Lower leg skin (tissue), 4 donors: ENCODE measurements at regions not wholly inside any gene's neighbourhood (a gene's known extent, or its start where the extent isn't known, plus 50 kb on each side); places are given as distances from the start of the nearest gene placed in this dataset.

Source experiments
- DNase-seq, 2 donors: peaks; one replicate each; pipeline ENCODE4 v3.0.0-alpha.2; 2019; ENCODE audit warnings: low spot score in 2 of 2
- H3K4me3 ChIP-seq: fragments of 200-600 bp; sonication (generic); 2 replicates; pipeline ENCODE4 v1.5.1; 2017; ENCODE audit warnings: mild to moderate bottlenecking, low read depth; ENCODE audit not compliant: poor library complexity, severe bottlenecking
- CTCF ChIP-seq, 3 donors: fragments of 450-650 bp; IDR thresholded peaks; one replicate each; pipeline ENCODE4 v1.5.1; 2016; ENCODE audit warnings: antibody characterized with exemption in 3 of 3, mild to moderate bottlenecking in 3 of 3, moderate library complexity in 2 of 3
- POLR2A ChIP-seq, 2 donors: fragments of 450-650 bp; IDR thresholded peaks; one replicate each; pipeline ENCODE4 v1.6.1; 2016 to 2017; ENCODE audit warnings: antibody characterized with exemption in 2 of 2, mild to moderate bottlenecking in 1 of 2, moderate library complexity in 1 of 2
- WGBS, 2 donors: methylation state at CpG; one replicate each; pipeline ENCODE4 v1.1.5; 2018; 5-methylcytosine and 5-hydroxymethylcytosine counted together
- intact Hi-C: fragments of 100-400 bp; cut with DNase I; formaldehyde crosslinking; loops from one replicate; pipeline ENCODE4 v1.15.0; 2023; ENCODE audit warnings: low total_unique reads

GRCh38 chr4:100071506-100071905, 118.8 kb downstream of the DDIT4L start:
- intact Hi-C loops, result no loop called here
- 83 to 91% methylated on average over 3 of the region's 3 CpGs for WGBS, 2 donors
- TF ChIP-seq POLR2A (IDR thresholded peaks at IDR 0.05) (no peak), CTCF (IDR thresholded peaks at IDR 0.05) (no peak)
- H3K4me3 ChIP-seq, result no peak overlapping the region
- DNase-seq, result no peak

DNA sequence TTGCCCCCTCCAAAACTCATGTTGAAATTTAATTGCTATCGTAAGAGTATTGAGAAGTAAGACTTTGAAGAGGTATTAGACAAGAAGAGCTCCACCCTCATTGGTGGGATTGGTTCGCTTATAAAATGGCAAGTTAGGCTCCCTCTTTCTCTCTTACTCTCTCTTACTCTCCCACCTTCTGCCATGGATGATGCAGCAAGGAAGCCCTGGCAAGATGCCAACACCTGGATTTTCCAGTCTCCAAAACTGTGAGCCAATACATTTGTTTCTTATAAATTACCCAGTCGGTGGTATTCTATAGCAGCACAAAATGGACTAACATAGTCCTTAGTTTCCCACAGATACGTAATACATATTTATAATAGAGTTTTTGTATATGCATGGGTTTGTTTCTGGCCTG, 119.4 kb downstream of the DDIT4L start:
- TF ChIP-seq POLR2A (IDR thresholded peaks at IDR 0.05), result no peak
- TF ChIP-seq CTCF (IDR thresholded peaks at IDR 0.05), result no peak
- no peak overlapping the region for H3K4me3 ChIP-seq
- WGBS, 2 donors, result 86 to 88% methylated on average over 4 of the region's 4 CpGs
- intact Hi-C loops, result no loop called here
- DNase-seq, result no peak

DNA sequence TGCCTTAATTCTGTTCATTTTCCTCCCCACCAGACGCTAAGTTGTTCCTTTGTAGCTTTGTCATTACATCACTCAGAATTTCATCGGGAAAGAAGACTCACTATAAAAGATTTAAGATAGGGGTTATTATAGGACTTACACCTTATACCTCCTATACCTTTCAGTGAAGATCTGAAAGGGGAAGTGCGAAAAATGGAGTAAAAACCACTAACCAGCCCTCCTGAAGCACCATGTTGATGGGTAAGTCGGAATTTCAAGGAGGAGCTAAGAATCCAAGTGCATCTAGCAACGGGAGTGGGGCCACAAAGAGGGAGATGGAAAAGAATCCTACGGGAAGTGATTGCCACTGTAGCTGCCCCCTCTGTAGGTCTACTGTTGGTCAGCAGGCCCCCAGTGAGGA, 119.1 kb upstream of the H2AZ1 start:
- intact Hi-C loops, result no loop called here
- WGBS, 2 donors, result 83 to 91% methylated on average over 6 of the region's 6 CpGs
- H3K4me3 ChIP-seq, result no peak overlapping the region
- no peak for TF ChIP-seq CTCF (IDR thresholded peaks at IDR 0.05)
- TF ChIP-seq POLR2A (IDR thresholded peaks at IDR 0.05), result no peak
- no peak for DNase-seq

GRCh38 chr4:100067255-100067654, 117.2 kb upstream of the H2AZ1 start:
- no peak overlapping the region for H3K4me3 ChIP-seq
- TF ChIP-seq CTCF (IDR thresholded peaks at IDR 0.05), result no peak
- TF ChIP-seq POLR2A (IDR thresholded peaks at IDR 0.05), result no peak
- DNase-seq, result no peak
- intact Hi-C loops, result no loop called here
- WGBS, 2 donors, result 84 to 86% methylated on average over 12 of the region's 12 CpGs

GRCh38 chr4:100063355-100063754, 113.3 kb upstream of the H2AZ1 start:
- TF ChIP-seq CTCF (IDR thresholded peaks at IDR 0.05) (no peak), POLR2A (IDR thresholded peaks at IDR 0.05) (no peak)
- intact Hi-C loops, result no loop called here
- H3K4me3 ChIP-seq, result no peak overlapping the region
- DNase-seq, result no peak
- 15 to 24% methylated on average over 2 of the region's 2 CpGs for WGBS, 2 donors

GRCh38 chr4:100062921-100063320, 112.8 kb upstream of the H2AZ1 start:
- DNase-seq, result no peak
- intact Hi-C loops, result no loop called here

More at GRCh38 chr4:100062921-100063320, 112.8 kb upstream of the H2AZ1 start:
- no peak for TF ChIP-seq POLR2A (IDR thresholded peaks at IDR 0.05)
- TF ChIP-seq CTCF (IDR thresholded peaks at IDR 0.05), result no peak
- no peak overlapping the region for H3K4me3 ChIP-seq
